ENCODE measurements at regions not wholly inside any gene's neighbourhood (a gene's known extent, or its start where the extent isn't known, plus 50 kb on each side); places are given as distances from the start of the nearest gene placed in this dataset.

GRCh38 chr5:34498572-34498971 is 157.6 kb upstream of the RAI14 start:
- intact Hi-C loops (cut with DNase I) = no loop called here
- DNase-seq = no peak

- DNase-seq = no peak
These were observed 157.0 kb upstream of the RAI14 start for GRCh38 chr5:34499001-34499734.

GRCh38 chr5:34500236-34500847 is 155.8 kb upstream of the RAI14 start:
- intact Hi-C loops (cut with DNase I) = no loop called here
- DNase-seq = no peak

More at GRCh38 chr5:34499001-34499734, 157.0 kb upstream of the RAI14 start:
- intact Hi-C loops (cut with DNase I) = no loop called here

- intact Hi-C loops (cut with DNase I) = no loop called here
- DNase-seq = no peak
These were observed 155.1 kb upstream of the RAI14 start for GRCh38 chr5:34501016-34501415.

DNA sequence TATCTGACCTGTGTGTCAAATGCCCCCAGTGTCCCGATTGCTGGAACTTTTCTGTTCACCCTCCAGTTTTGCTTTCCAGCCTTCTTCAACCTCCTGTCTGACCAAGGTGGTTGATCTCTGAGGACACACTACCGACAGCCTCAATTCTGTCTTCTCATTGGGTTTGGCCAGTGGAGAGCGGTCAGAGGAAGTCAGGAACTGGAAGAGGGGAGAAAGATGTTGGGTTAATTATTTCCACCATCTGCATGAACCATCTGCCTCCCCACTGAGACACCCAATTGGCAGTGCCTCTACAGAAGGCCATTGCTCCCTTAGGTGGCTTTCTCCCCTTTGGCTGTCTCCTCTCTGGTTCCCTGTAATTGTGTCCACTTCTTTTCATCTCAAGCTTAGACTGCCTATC is 154.3 kb upstream of the RAI14 start:
- intact Hi-C loops (cut with DNase I) = no loop called here
- no peak for DNase-seq

DNA sequence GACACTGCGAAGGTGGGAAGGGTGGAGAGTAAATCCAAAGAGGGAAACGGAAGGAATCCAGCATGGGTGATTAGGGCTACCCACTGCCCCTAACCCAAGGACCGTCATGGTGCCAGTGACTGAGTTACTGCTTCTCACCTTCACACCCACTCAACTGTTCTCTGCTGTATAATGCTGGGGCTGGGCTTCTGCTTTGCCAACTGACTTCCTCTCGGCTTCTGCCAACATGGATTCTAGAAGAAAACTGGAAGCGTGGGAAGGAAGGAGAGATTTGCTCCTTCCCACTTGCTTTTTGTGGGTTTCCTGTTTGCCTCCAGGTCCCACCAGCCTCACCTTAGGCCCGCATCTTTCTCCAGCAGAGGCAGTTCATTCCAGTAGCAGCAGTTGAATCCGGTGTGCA is 153.5 kb upstream of the RAI14 start:
- no peak for DNase-seq
- intact Hi-C loops (cut with DNase I) = no loop called here

DNA sequence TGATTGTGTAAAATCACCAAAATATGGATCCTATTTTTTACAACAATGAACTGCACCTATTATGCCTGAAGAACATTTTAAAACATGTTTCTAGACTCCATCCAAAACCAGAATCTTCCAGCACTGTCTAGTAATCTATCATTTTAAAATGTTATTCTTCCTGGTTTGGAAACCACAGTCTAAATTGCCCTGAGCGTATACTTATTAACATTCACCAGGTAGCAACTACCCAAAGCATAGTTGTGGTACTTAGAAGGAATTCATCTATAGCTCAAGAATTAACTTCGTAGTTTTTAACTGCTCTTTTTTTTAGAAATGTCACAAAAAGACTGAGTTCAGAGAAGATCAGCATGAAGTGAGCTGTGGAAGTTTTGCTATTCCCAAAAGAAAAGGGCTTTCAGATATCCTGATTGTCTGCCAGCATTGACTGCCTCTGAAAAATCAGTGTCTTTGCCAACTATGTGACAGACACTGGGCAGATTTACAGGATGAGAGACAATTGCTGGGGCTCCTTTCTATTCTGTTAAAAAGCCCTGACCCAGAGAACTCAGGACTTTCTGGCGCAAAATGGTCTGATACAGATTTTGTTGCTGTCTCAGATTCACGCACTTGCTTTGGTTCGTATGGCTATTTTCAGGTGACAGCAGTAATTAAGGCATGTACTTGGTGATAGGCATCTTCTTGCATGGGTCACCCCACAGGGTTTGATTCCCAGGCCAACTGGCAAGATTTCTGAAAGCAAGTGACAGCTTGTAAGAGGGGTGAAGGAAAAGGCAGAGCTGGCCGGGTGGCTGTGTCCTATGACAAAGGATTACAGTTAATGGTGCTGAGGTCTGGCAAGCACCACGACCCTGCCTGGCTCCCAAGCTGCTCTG is 152.5 kb upstream of the RAI14 start:
- intact Hi-C loops (cut with DNase I) = no loop called here
- DNase-seq = peak in 3 of 10 donors; percentile 17 to 78 (median 51)

DNA sequence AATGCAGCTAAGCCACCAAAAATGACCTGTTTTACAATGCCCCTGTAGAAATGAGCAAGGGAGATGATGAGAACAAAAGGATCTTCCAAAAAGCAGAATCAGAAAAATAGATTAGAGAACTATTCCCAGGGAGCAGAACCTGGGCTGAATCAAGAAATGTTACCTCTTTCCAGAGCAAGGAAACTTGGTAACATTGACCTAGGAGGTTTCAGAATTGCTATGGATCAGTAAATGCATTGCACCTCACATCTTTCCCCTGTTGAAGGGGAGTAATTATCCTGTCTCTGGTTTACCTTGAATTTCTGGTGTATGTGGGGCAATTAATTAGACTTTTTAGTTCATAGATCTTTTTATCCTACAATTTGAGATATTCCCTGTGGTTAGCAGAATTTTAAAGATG is 151.2 kb upstream of the RAI14 start:
- intact Hi-C loops (cut with DNase I) = no loop called here
- no peak for DNase-seq

DNA sequence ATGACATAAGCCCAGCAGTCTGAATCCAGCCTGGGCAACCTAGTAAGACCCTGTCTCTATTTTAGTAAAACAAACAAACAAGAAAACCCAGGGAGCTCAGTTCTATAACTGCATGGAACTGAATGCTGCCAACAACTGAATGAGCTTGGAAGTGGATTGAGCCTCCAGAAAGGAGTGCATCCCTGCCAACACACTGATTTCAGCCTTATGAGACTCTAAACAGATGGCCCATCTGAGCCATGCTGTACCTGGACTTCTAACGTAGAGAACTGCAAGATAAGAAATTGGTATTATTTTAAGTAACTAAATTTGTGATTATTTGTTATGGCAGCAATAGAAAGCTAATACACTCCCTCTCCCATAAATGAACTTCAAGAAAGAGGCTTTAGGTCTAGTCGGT is 150.4 kb upstream of the RAI14 start:
- intact Hi-C loops (cut with DNase I) = no loop called here
- DNase-seq = no peak

- intact Hi-C loops (cut with DNase I) = no loop called here
- DNase-seq = no peak
These were observed 148.2 kb upstream of the RAI14 start for GRCh38 chr5:34507933-34508332.

- no peak for DNase-seq
- intact Hi-C loops (cut with DNase I) = no loop called here
These were observed 146.7 kb upstream of the RAI14 start for GRCh38 chr5:34509392-34509791.

DNA sequence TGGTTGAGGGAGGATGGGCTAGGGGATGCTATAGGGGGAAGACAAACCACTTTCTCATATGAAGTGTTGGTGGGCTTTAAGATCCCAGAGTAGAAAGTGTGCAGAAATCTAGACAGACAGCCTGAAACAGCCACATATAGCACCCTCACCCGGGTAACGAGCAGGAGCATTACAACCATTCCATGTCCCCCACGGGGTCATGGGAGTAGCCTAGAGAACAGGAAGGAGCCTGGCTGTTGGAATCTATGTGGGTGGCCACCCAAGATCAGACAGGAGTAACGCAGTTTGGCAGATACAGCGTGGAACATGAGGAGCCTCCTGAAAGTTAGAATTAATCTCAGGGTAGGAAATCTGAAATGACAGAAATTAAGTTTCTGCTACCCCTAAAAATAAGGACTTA is 146.1 kb upstream of the RAI14 start:
- no peak for DNase-seq
- intact Hi-C loops (cut with DNase I) = no loop called here

GRCh38 chr5:34511063-34511462 is 145.1 kb upstream of the RAI14 start:
- no peak for DNase-seq
- intact Hi-C loops (cut with DNase I) = no loop called here

DNA sequence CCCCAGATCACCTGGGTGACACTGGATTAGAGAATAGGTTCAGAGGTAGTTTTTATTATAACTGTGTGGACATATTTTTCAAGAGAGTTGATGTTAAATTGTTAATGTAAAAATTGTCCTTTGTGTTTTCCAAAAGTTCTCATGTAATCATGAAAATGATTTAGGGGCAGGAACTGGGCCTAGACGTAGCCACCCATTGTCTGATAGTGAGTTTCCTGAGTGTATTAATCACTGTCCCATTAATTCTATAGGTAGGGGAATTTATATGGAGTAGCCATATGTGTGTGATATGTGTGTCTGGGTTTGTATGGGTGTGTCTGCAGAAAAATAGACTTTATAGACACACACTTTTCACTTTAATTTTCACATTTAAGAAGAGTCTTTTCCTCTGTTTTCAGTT is 144.6 kb upstream of the RAI14 start:
- no peak for DNase-seq
- intact Hi-C loops (cut with DNase I) = no loop called here

- no peak for DNase-seq
- intact Hi-C loops (cut with DNase I) = no loop called here
These were observed 144.2 kb upstream of the RAI14 start for GRCh38 chr5:34511915-34512314.

DNA sequence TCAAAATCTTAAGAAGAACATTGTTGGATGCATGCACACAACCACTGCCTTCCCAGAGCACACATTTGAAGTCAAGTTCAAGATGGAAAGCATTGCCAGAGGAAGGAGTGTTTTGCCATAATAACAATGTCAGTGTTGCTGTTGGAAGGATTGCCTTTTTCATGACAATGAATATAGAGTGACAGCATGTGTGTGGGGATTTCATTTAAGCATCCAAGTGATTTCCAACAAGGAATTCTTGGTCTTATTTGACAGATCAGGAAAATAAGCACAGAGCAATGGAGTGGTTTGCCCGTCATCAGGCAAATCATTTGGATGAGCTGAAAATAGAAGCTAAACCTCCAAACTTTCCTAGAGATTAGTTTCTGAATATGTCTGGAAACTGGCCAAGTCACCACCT is 140.0 kb upstream of the RAI14 start:
- intact Hi-C loops (cut with DNase I) = no loop called here
- no peak for DNase-seq

DNA sequence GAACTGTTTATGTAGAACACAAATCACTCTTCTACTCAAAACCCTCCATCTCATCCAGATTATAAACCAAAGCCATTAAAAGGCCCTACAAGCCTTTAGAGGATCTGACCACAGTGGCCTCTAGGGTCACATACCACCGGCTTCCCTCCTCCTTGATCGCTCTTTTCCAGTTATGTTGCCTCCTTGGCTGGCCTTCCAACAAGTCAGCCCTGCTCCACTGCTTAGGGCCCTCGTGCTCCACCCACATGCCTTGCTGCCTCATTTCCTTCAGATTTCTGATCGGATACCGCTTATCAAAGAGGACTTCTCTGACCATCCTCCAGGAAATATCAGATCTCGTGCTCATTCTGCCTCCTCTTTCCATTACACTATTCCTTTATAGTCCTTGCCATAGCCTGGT is 139.4 kb upstream of the RAI14 start:
- intact Hi-C loops (cut with DNase I) = no loop called here
- DNase-seq = no peak

- DNase-seq = no peak
- intact Hi-C loops (cut with DNase I) = no loop called here
These were observed 138.9 kb upstream of the RAI14 start for GRCh38 chr5:34517249-34517648.

- no peak for DNase-seq
- intact Hi-C loops (cut with DNase I) = no loop called here
These were observed 136.5 kb upstream of the RAI14 start for GRCh38 chr5:34519489-34520220.

DNA sequence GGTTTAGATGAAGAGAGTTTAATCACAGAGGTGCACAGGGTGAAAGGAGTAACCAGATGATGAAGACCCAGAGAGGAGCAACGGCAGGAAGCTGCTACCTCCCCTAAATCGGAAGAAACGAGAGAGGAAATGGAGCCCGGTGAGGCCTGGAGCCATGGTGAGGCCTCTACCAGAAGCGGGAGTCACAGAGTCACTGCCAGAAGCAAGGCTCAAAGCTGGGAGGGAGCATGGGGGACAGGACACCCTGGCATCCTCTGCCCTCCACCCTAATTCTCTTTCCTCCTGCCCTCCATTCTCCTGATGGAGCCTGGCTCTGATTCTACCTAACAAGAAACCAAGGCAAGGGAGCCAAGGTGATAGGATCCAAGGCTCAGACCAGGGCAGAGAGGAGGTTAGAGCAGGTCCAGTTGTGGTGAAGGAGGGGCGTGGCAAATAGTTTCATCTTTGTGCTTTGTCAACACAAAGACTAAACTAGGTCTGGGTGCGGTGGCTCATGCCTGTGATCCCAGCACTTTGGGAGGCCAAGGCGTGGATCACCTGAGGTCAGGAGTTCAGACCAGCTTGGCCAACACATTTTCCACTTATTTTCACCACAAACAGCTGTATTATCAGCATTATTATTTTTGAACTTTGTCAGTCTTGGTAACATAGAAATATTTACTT is 134.4 kb upstream of the RAI14 start:
- intact Hi-C loops (cut with DNase I) = loop anchor here (2.0 kb wide), 1 partner anchor 35 kb away; no protein-coding TSS in a partner anchor

More for the DNA sequence above, 134.4 kb upstream of the RAI14 start:
- no peak for DNase-seq

Measured in posterior cingulate gyrus (tissue), 11 donors.